HL-60 (cell line): ENCODE measurements at regions not wholly inside any gene's neighbourhood (a gene's known extent, or its start where the extent isn't known, plus 50 kb on each side); places are given as distances from the start of the nearest gene placed in this dataset.

Source experiments
- DNase-seq, 2 experiments: peaks; one replicate each; pipeline ENCODE4 v3.0.0-alpha.2; 2010 to 2020; ENCODE audit warnings: low read depth in 1 of 2, low spot score in 1 of 2
- H3K27ac ChIP-seq: fragments of 250-450 bp; sonication (Bioruptor Pico); replicated peaks from 2 replicates; pipeline ENCODE4 v1.5.1; 2020; ENCODE audit warnings: mild to moderate bottlenecking, moderate library complexity
- H3K27me3 ChIP-seq: fragments of 250-450 bp; sonication (Bioruptor Pico); 2 replicates; pipeline ENCODE4 v1.5.1; 2021; ENCODE audit warnings: mild to moderate bottlenecking, moderate library complexity; ENCODE audit not compliant: insufficient read depth, poor library complexity, severe bottlenecking
- H3K4me3 ChIP-seq: replicated peaks from 2 replicates; pipeline ENCODE4 v1.5.1; 2011; ENCODE audit warnings: mild to moderate bottlenecking, control low read depth, low read length; ENCODE audit not compliant: insufficient read depth
- GABPA ChIP-seq: IDR thresholded peaks from 2 replicates; pipeline ENCODE4 v1.6.1; 2012; ENCODE audit warnings: low read depth
- POLR2AphosphoS5 ChIP-seq: IDR thresholded peaks from 2 replicates; pipeline ENCODE4 v1.6.1; 2012; ENCODE audit warnings: low read depth
- SPI1 ChIP-seq: IDR thresholded peaks from 2 replicates; pipeline ENCODE4 v1.6.1; 2012; ENCODE audit warnings: low read depth, mild to moderate bottlenecking, borderline replicate concordance
- TF ChIP-seq, protein P1 (sequence below): IDR thresholded peaks from one replicate; pipeline ENCODE4 v1.5.1; 2011; ENCODE audit warnings: low read length, control low read depth, inconsistent platforms; ENCODE audit not compliant: insufficient read depth
- TF ChIP-seq, protein P2 (sequence below): IDR thresholded peaks from 2 replicates; pipeline ENCODE4 v1.6.1; 2012; ENCODE audit warnings: low read depth; ENCODE audit not compliant: insufficient replicate concordance

DNA sequence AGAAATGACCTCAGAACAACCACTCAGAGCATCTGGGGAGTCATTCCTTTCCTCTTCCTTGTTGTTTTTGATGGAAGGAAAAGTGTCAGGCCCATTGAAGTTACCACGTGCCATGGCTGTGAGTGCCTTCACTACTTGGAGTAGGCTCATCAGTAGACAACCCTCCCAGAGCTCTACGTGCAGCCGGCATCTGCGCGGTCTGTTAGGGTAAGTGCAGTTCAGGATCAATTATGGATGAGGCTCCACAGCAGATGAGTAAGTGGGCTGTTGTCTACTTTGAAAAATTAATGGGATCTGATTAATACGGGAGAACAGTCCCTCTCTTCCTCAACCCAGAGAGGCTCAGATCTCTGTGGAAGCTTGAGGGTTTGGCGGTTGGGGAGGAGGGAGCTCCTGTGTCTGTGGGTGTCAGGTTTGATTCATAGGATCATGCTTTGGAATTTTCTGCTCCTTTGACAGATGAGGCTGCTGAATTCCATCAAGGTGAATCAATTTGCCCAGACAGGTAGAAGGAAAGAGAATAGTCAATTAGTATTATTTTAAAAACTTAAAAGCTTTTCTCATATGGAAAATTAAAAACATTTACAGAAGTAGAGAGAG, 93.8 kb upstream of the TOX2 start:
- Histone ChIP-seq H3K27me3 (no peaks in the 10 kb centered on the region), H3K4me3 (no peak overlapping the region), H3K27ac (no peak overlapping the region)
- no peak for DNase-seq
- TF ChIP-seq GABPA (no peak), POLR2AphosphoS5 (no peak), SPI1 (no peak)
- TF ChIP-seq, protein P1, sequence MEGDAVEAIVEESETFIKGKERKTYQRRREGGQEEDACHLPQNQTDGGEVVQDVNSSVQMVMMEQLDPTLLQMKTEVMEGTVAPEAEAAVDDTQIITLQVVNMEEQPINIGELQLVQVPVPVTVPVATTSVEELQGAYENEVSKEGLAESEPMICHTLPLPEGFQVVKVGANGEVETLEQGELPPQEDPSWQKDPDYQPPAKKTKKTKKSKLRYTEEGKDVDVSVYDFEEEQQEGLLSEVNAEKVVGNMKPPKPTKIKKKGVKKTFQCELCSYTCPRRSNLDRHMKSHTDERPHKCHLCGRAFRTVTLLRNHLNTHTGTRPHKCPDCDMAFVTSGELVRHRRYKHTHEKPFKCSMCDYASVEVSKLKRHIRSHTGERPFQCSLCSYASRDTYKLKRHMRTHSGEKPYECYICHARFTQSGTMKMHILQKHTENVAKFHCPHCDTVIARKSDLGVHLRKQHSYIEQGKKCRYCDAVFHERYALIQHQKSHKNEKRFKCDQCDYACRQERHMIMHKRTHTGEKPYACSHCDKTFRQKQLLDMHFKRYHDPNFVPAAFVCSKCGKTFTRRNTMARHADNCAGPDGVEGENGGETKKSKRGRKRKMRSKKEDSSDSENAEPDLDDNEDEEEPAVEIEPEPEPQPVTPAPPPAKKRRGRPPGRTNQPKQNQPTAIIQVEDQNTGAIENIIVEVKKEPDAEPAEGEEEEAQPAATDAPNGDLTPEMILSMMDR: no peak
- TF ChIP-seq, protein P2, sequence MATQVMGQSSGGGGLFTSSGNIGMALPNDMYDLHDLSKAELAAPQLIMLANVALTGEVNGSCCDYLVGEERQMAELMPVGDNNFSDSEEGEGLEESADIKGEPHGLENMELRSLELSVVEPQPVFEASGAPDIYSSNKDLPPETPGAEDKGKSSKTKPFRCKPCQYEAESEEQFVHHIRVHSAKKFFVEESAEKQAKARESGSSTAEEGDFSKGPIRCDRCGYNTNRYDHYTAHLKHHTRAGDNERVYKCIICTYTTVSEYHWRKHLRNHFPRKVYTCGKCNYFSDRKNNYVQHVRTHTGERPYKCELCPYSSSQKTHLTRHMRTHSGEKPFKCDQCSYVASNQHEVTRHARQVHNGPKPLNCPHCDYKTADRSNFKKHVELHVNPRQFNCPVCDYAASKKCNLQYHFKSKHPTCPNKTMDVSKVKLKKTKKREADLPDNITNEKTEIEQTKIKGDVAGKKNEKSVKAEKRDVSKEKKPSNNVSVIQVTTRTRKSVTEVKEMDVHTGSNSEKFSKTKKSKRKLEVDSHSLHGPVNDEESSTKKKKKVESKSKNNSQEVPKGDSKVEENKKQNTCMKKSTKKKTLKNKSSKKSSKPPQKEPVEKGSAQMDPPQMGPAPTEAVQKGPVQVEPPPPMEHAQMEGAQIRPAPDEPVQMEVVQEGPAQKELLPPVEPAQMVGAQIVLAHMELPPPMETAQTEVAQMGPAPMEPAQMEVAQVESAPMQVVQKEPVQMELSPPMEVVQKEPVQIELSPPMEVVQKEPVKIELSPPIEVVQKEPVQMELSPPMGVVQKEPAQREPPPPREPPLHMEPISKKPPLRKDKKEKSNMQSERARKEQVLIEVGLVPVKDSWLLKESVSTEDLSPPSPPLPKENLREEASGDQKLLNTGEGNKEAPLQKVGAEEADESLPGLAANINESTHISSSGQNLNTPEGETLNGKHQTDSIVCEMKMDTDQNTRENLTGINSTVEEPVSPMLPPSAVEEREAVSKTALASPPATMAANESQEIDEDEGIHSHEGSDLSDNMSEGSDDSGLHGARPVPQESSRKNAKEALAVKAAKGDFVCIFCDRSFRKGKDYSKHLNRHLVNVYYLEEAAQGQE: no peak

DNA sequence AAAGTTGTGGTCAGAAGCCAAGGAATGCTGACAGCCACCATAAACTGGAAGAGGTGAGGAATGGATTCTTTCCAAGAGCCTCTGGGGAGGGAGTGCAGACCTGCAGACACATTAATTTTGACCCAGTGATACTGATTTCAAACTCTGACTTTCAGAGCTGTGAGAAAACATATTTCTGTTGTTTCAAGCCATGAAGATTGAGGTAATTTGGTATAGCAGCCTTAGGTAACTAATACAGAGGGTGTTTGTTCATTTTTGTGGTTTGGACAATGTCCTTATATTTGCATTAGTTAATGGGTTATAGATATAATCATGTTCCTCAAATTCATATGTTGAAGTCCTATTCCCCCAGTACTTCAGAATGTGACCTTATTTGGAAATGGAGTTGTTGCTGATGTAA, 85.4 kb upstream of the GTSF1L start:
- Histone ChIP-seq H3K27me3 (no peaks in the 10 kb centered on the region), H3K4me3 (no peak overlapping the region), H3K27ac (no peak overlapping the region)
- TF ChIP-seq, protein P2: no peak
- TF ChIP-seq POLR2AphosphoS5 (no peak), SPI1 (no peak), GABPA (no peak)
- TF ChIP-seq, protein P1: no peak
- DNase-seq: no peak

DNA sequence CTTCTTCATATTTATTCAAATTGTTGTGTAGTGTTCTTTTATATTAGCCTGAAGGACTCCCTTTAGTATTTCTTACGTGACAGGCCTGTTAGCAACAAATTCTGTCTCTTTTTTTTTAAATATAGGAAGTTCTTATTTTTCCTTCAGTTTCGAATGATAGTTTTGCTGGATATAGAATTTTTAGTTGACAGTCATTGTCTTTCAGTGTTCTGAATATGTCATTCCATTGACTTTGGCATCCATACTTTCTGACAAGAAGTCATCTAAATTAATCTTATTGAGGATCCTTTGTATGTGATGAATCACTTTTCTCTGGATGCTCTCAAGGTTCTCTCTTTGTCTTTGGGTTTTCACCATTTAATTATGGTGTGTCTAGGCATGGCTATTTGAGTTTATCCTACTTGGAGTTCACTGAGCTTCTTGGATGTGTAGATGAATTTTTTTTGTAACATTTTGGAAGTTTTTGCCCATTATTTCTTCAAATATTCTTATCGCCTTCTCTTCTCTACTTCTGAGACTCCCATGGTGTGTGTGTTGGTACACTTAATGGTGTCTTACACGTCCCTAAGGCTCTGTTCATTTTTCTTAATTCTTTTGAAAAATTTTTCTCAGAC, 82.5 kb upstream of the GTSF1L start:
- H3K27ac ChIP-seq: no peak overlapping the region
- no peak for DNase-seq
- no peak overlapping the region for H3K4me3 ChIP-seq
- no peak for TF ChIP-seq POLR2AphosphoS5
- TF ChIP-seq GABPA: no peak
- TF ChIP-seq, protein P2: no peak
- TF ChIP-seq SPI1: no peak
- TF ChIP-seq, protein P1: no peak
- H3K27me3 ChIP-seq: no peaks in the 10 kb centered on the region
